ENCODE measurements at regions not wholly inside any gene's neighbourhood (a gene's known extent, or its start where the extent isn't known, plus 50 kb on each side); places are given as distances from the start of the nearest gene placed in this dataset.
"Not testable (repeated sequence)": the region's sequence is repeated elsewhere in the genome, so short reads cannot be mapped to it uniquely, and the experiment has no call there.

DNA sequence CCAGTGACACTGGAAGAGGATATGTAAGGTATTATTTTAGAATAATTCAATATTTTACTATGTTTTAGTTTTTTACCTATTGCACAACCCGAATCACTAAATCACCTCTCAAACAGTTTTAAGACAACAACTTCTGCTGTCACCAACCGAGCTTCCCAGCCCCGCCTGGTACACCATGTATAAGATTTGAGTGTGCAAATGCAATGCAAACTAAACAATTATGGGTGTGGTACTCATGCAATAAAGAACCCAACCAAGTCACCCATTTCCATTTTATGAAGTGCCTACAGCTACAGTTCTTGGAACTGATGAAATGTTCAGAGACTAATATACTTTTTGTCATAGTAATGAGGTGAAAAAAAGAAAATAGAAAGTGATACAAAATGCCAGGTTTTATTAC, 256.2 kb downstream of the TAFA4 start:
- Histone ChIP-seq H3K27me3 (no peaks in the 10 kb centered on the region), H3K4me3 (no peak overlapping the region), H3K9me3 (replicated peaks) (no peaks in the 10 kb centered on the region), H3K27ac (no peak overlapping the region), H3K4me1 (no peaks in the 10 kb centered on the region), H3K36me3 (no peaks in the 10 kb centered on the region)
- no peak for DNase-seq

DNA sequence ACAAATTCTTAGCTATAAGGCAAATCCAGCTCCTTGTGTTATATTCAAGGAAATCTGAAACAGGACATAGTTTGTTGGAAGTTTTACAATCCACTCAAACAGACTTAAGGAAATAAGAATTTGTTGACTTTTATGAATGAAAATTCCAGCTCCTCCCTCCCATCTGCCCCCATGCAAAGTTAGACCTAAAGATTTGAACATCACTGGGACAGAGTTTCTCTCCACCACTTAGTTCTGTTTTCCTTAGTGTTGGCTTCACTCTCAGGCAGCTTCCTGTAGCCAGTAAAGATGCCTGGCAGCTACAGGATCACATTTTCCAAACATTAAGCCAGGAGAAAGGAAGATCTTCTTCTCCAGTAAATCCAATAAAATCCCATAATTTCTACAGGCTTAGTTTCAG, 265.0 kb downstream of the TAFA4 start:
- Histone ChIP-seq H3K36me3 (no peaks in the 10 kb centered on the region), H3K4me3 (no peak overlapping the region), H3K27ac (no peak overlapping the region), H3K27me3 (no peaks in the 10 kb centered on the region), H3K9me3 (replicated peaks) (no peaks in the 10 kb centered on the region), H3K4me1 (no peaks in the 10 kb centered on the region)
- DNase-seq = no peak

DNA sequence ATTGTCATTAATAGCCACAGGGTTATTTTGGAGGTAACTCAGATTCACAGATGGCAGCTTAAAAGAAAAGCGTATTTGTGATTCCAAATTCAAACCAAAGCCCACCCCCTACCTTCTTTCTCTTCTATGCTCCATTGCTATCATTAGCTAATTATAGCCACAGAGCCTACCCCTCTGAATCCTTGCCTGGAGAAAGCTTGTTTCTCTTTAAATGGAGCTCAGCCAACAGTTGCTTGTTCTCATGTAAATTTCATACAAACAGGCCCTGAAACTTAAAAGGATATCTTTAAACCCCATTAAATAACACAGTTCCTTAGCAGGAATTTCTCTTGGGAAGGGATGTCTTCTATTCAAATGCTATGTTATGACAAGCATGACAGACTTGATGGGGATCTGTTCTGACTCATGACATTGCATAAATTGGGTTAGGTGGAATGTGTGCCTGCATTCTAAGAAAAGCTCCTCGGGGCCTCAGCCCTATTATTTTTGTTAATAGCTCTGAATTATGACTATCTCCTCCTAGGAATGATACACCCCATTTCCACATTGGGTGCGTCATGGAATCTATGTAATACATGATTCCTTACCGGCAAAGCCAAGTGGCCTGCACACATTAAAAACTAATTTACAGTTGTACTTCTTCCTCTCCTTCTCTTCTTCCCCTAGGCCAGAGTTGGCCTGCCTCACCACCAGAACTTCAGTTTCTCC, 265.8 kb downstream of the TAFA4 start:
- Histone ChIP-seq H3K27me3 (no peaks in the 10 kb centered on the region), H3K27ac (no peak overlapping the region), H3K36me3 (no peaks in the 10 kb centered on the region), H3K4me3 (no peak overlapping the region), H3K9me3 (replicated peaks) (no peaks in the 10 kb centered on the region), H3K4me1 (no peaks in the 10 kb centered on the region)
- DNase-seq = no peak

DNA sequence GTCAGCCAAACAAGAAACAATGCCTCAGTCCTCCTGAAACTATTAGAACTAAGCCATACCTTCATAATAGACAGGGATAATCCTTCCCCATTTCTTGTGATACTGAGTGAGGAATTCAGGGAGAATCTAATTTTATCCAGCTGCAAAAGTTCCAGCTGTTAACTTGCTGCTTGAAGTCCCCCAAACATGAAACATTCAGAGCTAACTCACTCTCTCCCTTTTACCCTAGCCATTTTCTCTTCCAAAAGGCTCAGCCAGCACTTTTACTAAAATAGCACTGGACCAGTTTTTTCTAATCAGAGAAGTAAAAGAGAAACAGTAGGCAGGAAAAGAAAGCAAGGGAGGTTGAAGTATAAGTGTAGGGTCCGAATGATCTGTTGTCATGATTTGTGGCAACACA, 268.1 kb downstream of the TAFA4 start:
- no peak overlapping the region for H3K4me3 ChIP-seq
- DNase-seq = no peak
- H3K27ac ChIP-seq = no peak overlapping the region
- H3K27me3 ChIP-seq = no peaks in the 10 kb centered on the region
- H3K4me1 ChIP-seq = no peaks in the 10 kb centered on the region
- H3K9me3 ChIP-seq (replicated peaks) = no peaks in the 10 kb centered on the region
- no peaks in the 10 kb centered on the region for H3K36me3 ChIP-seq

DNA sequence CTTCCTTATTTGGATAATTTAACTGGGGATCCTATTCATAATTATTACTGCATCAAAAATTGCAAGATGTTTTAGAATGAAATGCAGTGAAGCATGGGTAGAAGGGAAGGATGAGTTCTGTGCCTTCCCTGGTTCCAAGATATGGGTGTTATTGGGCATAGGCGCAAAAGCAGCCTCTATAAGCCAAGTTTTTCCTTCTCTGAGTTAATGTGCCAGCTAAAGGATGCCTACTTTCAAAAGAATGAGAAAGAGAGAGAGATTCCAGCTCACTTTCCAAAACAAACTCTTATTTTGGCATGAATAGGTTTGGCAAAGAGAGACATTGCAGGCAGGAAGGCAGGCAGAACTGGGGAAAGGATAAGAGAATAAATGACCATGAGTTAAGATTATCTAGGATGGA, 270.2 kb downstream of the TAFA4 start:
- DNase-seq = no peak
- Histone ChIP-seq H3K36me3 (no peaks in the 10 kb centered on the region), H3K27ac (no peak overlapping the region), H3K4me1 (no peaks in the 10 kb centered on the region), H3K27me3 (no peaks in the 10 kb centered on the region), H3K4me3 (no peak overlapping the region), H3K9me3 (replicated peaks) (no peaks in the 10 kb centered on the region)

DNA sequence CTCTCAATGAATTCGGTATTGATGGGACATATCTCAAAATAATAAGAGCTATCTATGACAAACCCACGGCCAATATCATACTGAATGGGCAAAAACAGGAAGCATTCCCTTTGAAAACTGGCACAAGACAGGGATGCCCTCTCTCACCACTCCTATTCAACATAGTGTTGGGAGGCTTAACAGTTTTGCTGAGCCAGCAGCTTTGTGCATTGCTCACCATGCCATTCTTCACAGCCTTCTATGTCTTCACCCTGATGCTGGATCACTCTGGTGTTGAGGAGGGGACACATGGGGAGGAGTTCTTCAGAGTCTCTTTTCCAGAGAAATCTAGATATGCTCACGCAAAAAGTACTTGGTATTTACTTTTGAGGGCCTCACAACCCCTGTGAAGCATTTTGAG, 281.7 kb downstream of the TAFA4 start:
- DNase-seq; H3K4me1 ChIP-seq; H3K36me3 ChIP-seq; H3K4me3 ChIP-seq; H3K27ac ChIP-seq; H3K27me3 ChIP-seq; H3K9me3 ChIP-seq (replicated peaks): not testable (repeated sequence)

DNA sequence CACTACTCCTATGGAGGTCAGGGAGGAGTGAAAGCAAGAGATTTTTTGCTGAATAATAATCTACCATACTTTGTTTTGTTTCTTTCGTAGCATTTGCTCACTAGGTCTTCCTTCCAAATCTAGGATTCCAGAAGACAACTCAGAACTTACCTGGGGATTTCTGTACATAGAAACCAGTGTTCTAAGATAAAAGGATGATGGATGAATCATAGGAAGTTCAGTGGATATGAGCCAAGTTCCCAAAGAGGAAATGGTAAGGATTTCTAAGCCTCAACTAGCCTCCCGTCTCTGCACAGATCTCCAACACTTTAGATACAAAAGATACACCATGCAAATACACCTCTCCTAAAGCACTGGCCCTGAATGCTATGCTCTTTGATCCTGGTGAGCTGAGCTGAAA, 283.9 kb downstream of the TAFA4 start:
- no peak overlapping the region for H3K4me3 ChIP-seq
- no peaks in the 10 kb centered on the region for H3K27me3 ChIP-seq
- no peaks in the 10 kb centered on the region for H3K4me1 ChIP-seq
- DNase-seq = no peak
- H3K9me3 ChIP-seq (replicated peaks) = no peaks in the 10 kb centered on the region
- no peak overlapping the region for H3K27ac ChIP-seq
- H3K36me3 ChIP-seq = no peaks in the 10 kb centered on the region

DNA sequence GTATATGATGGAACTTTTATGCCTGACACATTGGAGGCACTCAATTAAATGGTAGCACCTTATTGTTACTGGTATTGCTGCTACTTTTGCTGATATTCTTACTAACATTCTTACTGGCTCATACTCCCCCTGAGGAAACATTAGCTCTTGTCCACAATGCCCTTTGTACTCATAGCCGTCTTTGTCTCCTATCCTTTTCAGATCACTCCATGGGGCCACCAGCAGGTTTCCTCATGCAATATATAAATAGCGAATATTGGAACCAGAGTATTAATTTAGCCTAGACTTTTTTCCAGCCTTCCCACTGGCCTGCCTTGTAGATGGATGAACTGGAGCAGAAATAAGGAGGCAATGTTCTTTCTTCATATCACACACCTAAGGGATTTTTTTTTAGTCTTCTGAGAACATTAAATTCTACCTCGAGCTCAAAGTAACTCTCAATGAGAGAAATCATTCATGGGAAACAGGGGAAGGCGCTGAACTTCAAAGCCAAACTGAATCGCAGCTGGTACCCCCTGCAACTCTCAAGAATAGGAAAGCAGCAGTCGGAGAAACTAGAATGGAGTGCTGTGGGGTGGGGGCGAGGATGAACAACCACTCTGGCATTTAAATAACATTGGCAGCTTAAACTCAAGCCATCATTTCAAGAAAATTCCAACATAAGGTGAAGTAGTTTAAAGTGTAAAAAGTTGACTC, 300.3 kb downstream of the TAFA4 start:
- H3K27me3 ChIP-seq = no peaks in the 10 kb centered on the region
- no peaks in the 10 kb centered on the region for H3K36me3 ChIP-seq
- H3K9me3 ChIP-seq (replicated peaks) = no peaks in the 10 kb centered on the region
- H3K4me3 ChIP-seq = no peak overlapping the region
- H3K4me1 ChIP-seq = no peaks in the 10 kb centered on the region
- DNase-seq = no peak
- H3K27ac ChIP-seq = no peak overlapping the region

DNA sequence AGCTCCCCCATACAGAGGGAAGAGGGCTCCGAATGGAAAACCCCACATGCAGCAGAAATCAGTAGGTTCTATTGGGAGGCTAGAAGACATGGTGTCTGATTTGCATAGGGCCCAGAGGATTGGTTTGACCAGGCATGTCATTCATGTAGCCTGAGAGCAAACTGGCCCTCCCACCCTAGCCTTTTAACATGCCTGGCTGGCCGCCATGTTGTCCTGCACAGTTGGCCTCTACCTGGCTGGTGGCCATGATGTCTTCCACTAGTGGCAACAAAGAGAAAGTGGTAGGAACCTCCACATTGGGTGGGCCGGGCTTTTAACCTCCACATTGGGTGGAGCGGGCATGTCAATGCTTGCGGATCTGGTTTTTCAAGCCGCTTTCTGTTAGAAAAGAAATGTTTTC, 312.1 kb downstream of the TAFA4 start:
- Histone ChIP-seq H3K27me3 (no peaks in the 10 kb centered on the region), H3K9me3 (replicated peaks) (no peaks in the 10 kb centered on the region), H3K36me3 (no peaks in the 10 kb centered on the region), H3K4me3 (no peak overlapping the region), H3K27ac (no peak overlapping the region), H3K4me1 (no peaks in the 10 kb centered on the region)
- peak in 1 of 2 experiments; percentile 2 for DNase-seq

DNA sequence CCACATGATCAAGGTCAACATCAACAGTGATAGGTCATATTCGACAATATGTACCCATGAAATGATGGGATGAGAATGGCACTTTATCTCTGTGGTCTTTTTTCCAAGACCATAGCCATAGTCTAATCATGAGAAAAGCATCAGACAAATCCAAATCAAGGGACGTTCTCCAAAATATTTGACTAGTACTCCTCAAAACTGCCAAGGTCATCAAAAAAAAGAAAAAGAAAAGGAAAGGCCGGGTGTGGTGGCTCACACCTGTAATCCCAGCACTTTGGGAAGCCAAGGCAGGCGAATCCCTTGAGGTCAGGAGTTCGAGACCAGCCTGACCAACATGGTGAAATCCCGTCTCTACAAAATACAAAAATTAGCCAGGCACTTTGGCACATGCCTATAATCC, 318.3 kb downstream of the TAFA4 start:
- H3K36me3 ChIP-seq = no peaks in the 10 kb centered on the region
- no peaks in the 10 kb centered on the region for H3K4me1 ChIP-seq
- H3K27ac ChIP-seq = no peak overlapping the region
- no peaks in the 10 kb centered on the region for H3K9me3 ChIP-seq (replicated peaks)
- no peak overlapping the region for H3K4me3 ChIP-seq
- H3K27me3 ChIP-seq = no peaks in the 10 kb centered on the region
- no peak for DNase-seq

DNA sequence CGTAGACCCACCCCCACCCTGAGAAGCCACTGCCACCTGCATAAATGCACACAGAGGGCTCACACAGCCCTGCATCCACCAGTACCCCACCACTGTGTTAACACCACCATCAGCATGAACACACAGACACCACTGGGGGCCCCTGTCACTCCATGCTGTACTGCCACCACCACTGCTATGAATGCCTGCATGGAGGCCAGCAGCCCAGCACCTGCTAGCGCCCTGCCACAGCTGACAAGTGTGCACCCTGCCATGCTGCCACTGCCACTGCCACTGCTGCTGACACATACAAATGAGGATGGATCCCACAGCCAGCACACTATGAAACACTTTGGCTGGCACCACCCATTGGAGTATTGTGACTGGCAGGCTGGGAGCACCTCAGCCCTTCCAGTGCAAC, 361.0 kb downstream of the TAFA4 start:
- Histone ChIP-seq H3K4me1 (no peaks in the 10 kb centered on the region), H3K27ac (no peak overlapping the region), H3K27me3 (no peaks in the 10 kb centered on the region), H3K36me3 (no peaks in the 10 kb centered on the region), H3K9me3 (replicated peaks) (no peaks in the 10 kb centered on the region), H3K4me3 (no peak overlapping the region)
- DNase-seq = no peak

DNA sequence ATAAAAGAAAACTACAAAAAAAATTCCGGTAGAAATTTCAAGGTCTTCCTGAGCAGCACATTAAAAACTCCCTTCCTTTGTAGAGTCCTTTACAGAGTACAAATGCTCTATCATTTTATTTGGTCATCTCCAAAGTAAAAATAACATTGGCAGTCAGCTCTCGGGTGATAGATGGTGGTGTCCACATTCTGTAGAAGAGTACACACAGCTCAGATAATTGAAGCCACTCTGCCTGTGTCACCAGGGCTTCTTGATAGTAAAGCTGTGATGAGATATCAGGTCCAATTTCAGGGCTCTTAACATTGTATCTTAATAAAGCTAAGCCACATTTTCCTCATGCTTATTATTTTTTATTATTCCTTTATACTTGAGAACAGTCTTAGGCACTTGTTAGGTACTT, 371.6 kb downstream of the TAFA4 start:
- H3K36me3 ChIP-seq = no peaks in the 10 kb centered on the region
- DNase-seq = no peak
- no peaks in the 10 kb centered on the region for H3K9me3 ChIP-seq (replicated peaks)
- no peaks in the 10 kb centered on the region for H3K27me3 ChIP-seq
- H3K27ac ChIP-seq = no peak overlapping the region
- H3K4me1 ChIP-seq = no peaks in the 10 kb centered on the region
- no peak overlapping the region for H3K4me3 ChIP-seq

DNA sequence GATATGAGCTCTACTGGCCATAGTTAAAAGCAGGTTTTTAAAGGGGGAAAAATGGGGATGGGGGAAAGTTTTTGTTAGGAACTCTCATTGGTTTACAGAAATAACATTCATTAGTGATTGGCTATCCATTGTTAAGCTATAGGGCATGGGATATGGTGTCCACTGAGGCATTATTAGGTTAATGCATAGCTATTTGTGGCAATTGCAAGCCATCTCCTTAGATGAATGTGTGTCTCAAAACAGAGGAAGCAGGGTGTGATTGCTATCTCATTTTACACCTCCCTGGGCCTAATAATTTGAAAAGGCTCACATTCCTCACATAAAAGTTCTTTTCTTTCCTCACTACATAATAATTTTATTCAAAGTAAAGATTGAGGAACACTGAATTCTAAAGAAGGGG, 396.6 kb downstream of the TAFA4 start:
- H3K36me3 ChIP-seq = no peaks in the 10 kb centered on the region
- H3K27ac ChIP-seq = no peak overlapping the region
- H3K4me3 ChIP-seq = no peak overlapping the region
- no peaks in the 10 kb centered on the region for H3K27me3 ChIP-seq
- H3K9me3 ChIP-seq (replicated peaks) = no peaks in the 10 kb centered on the region
- no peaks in the 10 kb centered on the region for H3K4me1 ChIP-seq
- no peak for DNase-seq

DNA sequence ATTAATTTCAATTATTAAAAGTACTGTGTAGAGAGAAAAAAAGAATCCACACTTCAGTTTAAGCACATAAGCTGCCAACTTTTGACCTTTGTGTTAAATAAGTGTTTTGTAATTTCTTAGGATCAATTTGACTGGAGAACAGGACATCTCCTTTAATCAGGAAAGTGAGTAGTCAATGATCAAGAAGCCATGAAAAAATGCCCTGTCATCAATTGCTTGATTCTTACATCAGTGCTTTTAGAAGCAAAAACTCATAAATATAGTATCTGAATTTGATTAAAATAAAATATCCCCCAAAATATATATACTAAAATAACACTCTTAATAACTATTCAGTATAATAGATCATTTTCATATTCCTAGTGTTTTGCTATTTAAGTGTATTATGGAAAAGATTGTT, 409.0 kb downstream of the TAFA4 start:
- no peak for DNase-seq
- Histone ChIP-seq H3K4me3 (no peak overlapping the region), H3K9me3 (replicated peaks) (no peaks in the 10 kb centered on the region), H3K27me3 (no peaks in the 10 kb centered on the region), H3K4me1 (no peaks in the 10 kb centered on the region), H3K27ac (no peak overlapping the region), H3K36me3 (no peaks in the 10 kb centered on the region)

DNA sequence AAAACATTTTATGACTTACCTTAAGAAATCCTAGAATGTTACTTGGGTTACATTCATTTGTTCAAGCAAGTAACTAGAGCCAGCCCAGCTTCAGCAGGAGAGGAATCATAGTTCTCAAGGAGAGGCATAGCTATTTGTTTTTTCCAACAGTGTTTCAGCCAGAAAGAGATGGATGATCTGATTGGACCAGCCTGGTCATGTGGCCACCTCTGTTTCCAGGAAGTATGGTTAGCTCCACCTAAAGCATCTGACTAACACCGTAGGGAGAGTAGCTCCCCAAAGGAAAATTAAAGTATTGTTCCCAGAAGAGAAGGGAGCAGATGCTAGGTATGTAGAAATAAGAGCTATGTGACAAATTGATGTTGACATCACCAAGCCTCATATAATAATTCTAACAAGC, 417.1 kb downstream of the TAFA4 start:
- no peaks in the 10 kb centered on the region for H3K9me3 ChIP-seq (replicated peaks)
- no peak overlapping the region for H3K27ac ChIP-seq
- no peaks in the 10 kb centered on the region for H3K36me3 ChIP-seq
- H3K4me1 ChIP-seq = no peaks in the 10 kb centered on the region
- DNase-seq = no peak
- no peak overlapping the region for H3K4me3 ChIP-seq
- no peaks in the 10 kb centered on the region for H3K27me3 ChIP-seq

DNA sequence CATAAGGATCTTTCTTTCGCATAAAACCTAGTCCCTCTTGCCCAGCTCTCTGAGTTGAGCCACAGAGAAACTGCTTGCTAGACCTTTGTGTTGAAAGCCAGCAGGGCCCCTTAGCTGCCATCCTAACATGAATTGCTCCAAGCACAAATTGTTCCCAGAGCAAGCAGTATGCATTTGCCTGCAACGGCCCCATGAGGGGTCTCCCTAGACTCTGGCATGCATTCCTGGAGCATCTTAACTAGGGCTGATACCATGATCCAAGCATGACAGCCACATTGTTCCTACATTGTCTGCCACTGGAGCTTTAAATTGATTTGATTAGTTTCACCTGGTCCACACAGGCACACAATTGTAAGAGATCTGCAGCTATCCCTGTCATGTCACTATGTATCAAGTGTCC, 428.1 kb downstream of the TAFA4 start:
- H3K9me3 ChIP-seq (replicated peaks) = no peaks in the 10 kb centered on the region
- no peak overlapping the region for H3K27ac ChIP-seq
- H3K27me3 ChIP-seq = no peaks in the 10 kb centered on the region
- no peak for DNase-seq
- H3K36me3 ChIP-seq = no peaks in the 10 kb centered on the region
- H3K4me3 ChIP-seq = no peak overlapping the region
- H3K4me1 ChIP-seq = no peaks in the 10 kb centered on the region

Measured in SJCRH30 (cell line).